Gastroesophageal sphincter (tissue), 4 donors: ENCODE measurements at regions not wholly inside any gene's neighbourhood (a gene's known extent, or its start where the extent isn't known, plus 50 kb on each side); places are given as distances from the start of the nearest gene placed in this dataset.

Experiments used
- ATAC-seq: fragments of 150-250 bp; one replicate; pipeline ENCODE4 v1.9.1; 2016; ENCODE audit warnings: mild to moderate bottlenecking, moderate library complexity
- H3K27ac ChIP-seq, 4 donors: fragments of 200-600 bp; sonication (generic) in 3 of 4; 1 replicate in 3 of 4; 2 replicates in 1 of 4; pipeline ENCODE4 v1.5.1; 2016 to 2019
- H3K27me3 ChIP-seq: fragments of 200-600 bp; sonication (generic); one replicate; pipeline ENCODE4 v1.5.1; 2019
- H3K36me3 ChIP-seq, 2 donors: fragments of 200-600 bp; sonication (generic); one replicate each; pipeline ENCODE4 v1.5.1; 2019; ENCODE audit warnings: control low read depth in 1 of 2
- H3K4me1 ChIP-seq, 3 donors: fragments of 200-600 bp; sonication (generic); 1 replicate in 2 of 3; 2 replicates in 1 of 3; pipeline ENCODE4 v1.5.1; 2016 to 2019; ENCODE audit warnings: control low read depth in 2 of 3
- H3K4me3 ChIP-seq, 2 donors: fragments of 200-600 bp; sonication (generic); one replicate each; pipeline ENCODE4 v1.5.1; 2019; ENCODE audit warnings: mild to moderate bottlenecking in 1 of 2, moderate library complexity in 1 of 2
- H3K9me3 ChIP-seq, 3 donors: fragments of 200-600 bp; sonication (generic); one replicate each; pipeline ENCODE4 v1.5.1; 2017 to 2019; ENCODE audit warnings: control low read depth in 2 of 3
- CTCF ChIP-seq, 4 experiments: fragments of 200-600 bp in 2 of 4; fragments of 450-650 bp in 2 of 4; sonication (generic) in 1 of 4; IDR thresholded peaks; one replicate each; pipeline ENCODE4 v1.5.1; 2017 to 2019; ENCODE audit warnings: antibody characterized with exemption in 4 of 4, mild to moderate bottlenecking in 2 of 4, moderate library complexity in 2 of 4
- EP300 ChIP-seq: sonication (generic); formaldehyde crosslinking; IDR thresholded peaks from one replicate; pipeline ENCODE4 v1.6.1; 2017; ENCODE audit warnings: antibody characterized with exemption, mild to moderate bottlenecking
- POLR2A ChIP-seq, 2 donors: fragments of 450-650 bp; IDR thresholded peaks; one replicate each; pipeline ENCODE4 v1.6.1; 2017; ENCODE audit warnings: antibody characterized with exemption in 2 of 2, mild to moderate bottlenecking in 2 of 2, moderate library complexity in 1 of 2
- POLR2AphosphoS5 ChIP-seq: sonication (generic); formaldehyde crosslinking; IDR thresholded peaks from one replicate; pipeline ENCODE4 v1.6.1; 2017; ENCODE audit warnings: antibody characterized with exemption
- WGBS, 2 donors: methylation state at CpG; one replicate each; pipeline ENCODE4 v1.1.5; 2018; ENCODE audit warnings: low coverage in 1 of 2; 5-methylcytosine and 5-hydroxymethylcytosine counted together

- 88 to 100% methylated on average over 1 of the region's 1 CpG for WGBS, 2 donors
- ATAC-seq = no peak
- no peaks in the 10 kb centered on the region for H3K9me3 ChIP-seq
- H3K36me3 ChIP-seq = no peaks in the 10 kb centered on the region
- peaks cover 0 to 7% (median 0%) of the 10 kb centered on the region in 3 donors for H3K4me1 ChIP-seq
- H3K27ac ChIP-seq = no peak overlapping the region
- TF ChIP-seq POLR2AphosphoS5 (no peak), EP300 (no peak), POLR2A (IDR thresholded peaks at IDR 0.05) (no peak), CTCF (IDR thresholded peaks at IDR 0.05) (no peak)
- no peak overlapping the region for H3K4me3 ChIP-seq
- no peaks in the 10 kb centered on the region for H3K27me3 ChIP-seq
These were observed 97.7 kb upstream of the CDH6 start for GRCh38 chr5:31095796-31096195.

GRCh38 chr5:31091501-31091900, 102.0 kb upstream of the CDH6 start:
- WGBS, 2 donors = 94 to 98% methylated on average over 5 of the region's 5 CpGs
- no peaks in the 10 kb centered on the region for H3K36me3 ChIP-seq
- H3K27me3 ChIP-seq = no peaks in the 10 kb centered on the region
- TF ChIP-seq CTCF (IDR thresholded peaks at IDR 0.05) (no peak), POLR2A (IDR thresholded peaks at IDR 0.05) (no peak), POLR2AphosphoS5 (no peak), EP300 (no peak)
- H3K27ac ChIP-seq = no peak overlapping the region
- no peak for ATAC-seq
- H3K4me3 ChIP-seq = no peak overlapping the region
- H3K9me3 ChIP-seq = no peaks in the 10 kb centered on the region
- H3K4me1 ChIP-seq = peaks cover 0 to 5% (median 0%) of the 10 kb centered on the region in 3 donors

GRCh38 chr5:31090467-31090866, 103.0 kb upstream of the CDH6 start:
- no peak for TF ChIP-seq POLR2AphosphoS5
- TF ChIP-seq EP300 = no peak
- TF ChIP-seq POLR2A (IDR thresholded peaks at IDR 0.05) = no peak
- TF ChIP-seq CTCF (IDR thresholded peaks at IDR 0.05) = no peak
- Histone ChIP-seq H3K27me3 (no peaks in the 10 kb centered on the region), H3K27ac (no peak overlapping the region), H3K36me3 (no peaks in the 10 kb centered on the region), H3K4me3 (no peak overlapping the region), H3K4me1 (no peaks in the 10 kb centered on the region), H3K9me3 (no peaks in the 10 kb centered on the region)
- no peak for ATAC-seq
- WGBS, 2 donors = 77% methylated on average over 3 of the region's 3 CpGs; no CpG with 5 or more reads in 1 of the 2 donors

DNA sequence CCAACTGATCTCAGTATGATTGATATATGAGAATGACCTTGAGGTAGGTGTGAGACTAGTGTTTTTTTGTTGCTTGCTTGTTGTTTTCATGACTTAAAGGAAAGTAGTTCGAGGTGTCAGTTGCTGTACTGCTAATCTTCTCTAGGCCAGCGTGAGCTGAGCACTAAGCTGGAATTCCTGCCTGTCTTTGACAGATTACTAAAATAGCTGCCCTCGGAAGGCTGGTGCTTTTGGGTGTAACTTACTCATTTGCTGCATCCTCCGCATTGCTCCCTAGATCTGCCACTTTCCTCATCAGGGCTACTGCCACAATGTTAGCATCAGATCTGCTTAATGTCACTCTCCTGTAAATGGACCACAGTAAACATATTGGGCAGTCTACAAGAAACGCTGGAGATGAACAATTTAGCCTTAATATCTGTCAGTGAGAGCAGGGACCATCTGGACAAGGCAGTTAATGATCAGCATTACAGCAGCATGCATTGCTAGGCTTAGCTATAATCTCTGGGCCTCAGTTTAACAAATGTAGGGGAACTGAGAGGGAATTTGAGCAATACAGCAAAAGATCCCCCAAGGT, 106.6 kb upstream of the CDH6 start:
- 60% methylated on average over 5 of the region's 5 CpGs; no CpG with 5 or more reads in 1 of the 2 donors for WGBS, 2 donors
- no peak overlapping the region for H3K27ac ChIP-seq
- ATAC-seq = no peak
- TF ChIP-seq POLR2A (IDR thresholded peaks at IDR 0.05) = no peak
- TF ChIP-seq EP300 = no peak
- TF ChIP-seq POLR2AphosphoS5 = no peak
- TF ChIP-seq CTCF (IDR thresholded peaks at IDR 0.05) = no peak
- H3K9me3 ChIP-seq = no peaks in the 10 kb centered on the region
- H3K27me3 ChIP-seq = no peaks in the 10 kb centered on the region
- no peaks in the 10 kb centered on the region for H3K36me3 ChIP-seq
- H3K4me1 ChIP-seq = no peaks in the 10 kb centered on the region
- H3K4me3 ChIP-seq = no peak overlapping the region

DNA sequence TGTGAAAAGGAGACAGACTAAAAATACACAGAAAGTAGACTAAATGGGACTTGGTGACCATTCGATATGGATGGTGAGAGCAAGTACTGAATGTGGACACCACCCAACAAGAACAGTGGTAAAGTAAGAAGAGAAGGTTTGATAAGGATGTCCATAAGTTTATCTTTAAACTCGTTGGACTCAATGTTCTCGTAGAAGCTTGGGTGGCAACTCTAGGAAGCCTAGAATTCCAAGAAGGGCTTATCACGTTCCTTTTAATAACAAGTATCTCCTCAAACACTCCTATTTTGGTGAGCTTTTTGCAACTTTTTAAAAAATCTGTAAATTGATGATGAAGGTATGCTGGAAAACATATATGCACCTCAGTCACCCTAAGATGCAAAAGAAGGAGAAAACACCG, 108.6 kb upstream of the CDH6 start:
- no peaks in the 10 kb centered on the region for H3K9me3 ChIP-seq
- H3K27ac ChIP-seq = no peak overlapping the region
- no peaks in the 10 kb centered on the region for H3K27me3 ChIP-seq
- H3K4me1 ChIP-seq = no peaks in the 10 kb centered on the region
- no peak for ATAC-seq
- no peaks in the 10 kb centered on the region for H3K36me3 ChIP-seq
- TF ChIP-seq POLR2AphosphoS5 (no peak), EP300 (no peak), CTCF (IDR thresholded peaks at IDR 0.05) (no peak), POLR2A (IDR thresholded peaks at IDR 0.05) (no peak)
- no peak overlapping the region for H3K4me3 ChIP-seq
- WGBS, 2 donors = 75 to 88% methylated on average over 5 of the region's 5 CpGs
